Large intestine (tissue), 3 donors: ENCODE measurements at regions not wholly inside any gene's neighbourhood (a gene's known extent, or its start where the extent isn't known, plus 50 kb on each side); places are given as distances from the start of the nearest gene placed in this dataset.

Source experiments
- DNase-seq, 2 donors: peaks; one replicate each; pipeline versions ENCODE4 v3.0.0 to v3.0.0-alpha.2; 2013
- H3K27ac ChIP-seq: one replicate; pipeline ENCODE4 v1.5.1; 2013; ENCODE audit warnings: low read length
- H3K27me3 ChIP-seq: 2 replicates; pipeline ENCODE4 v1.6.1; 2013; ENCODE audit warnings: low read length; ENCODE audit not compliant: control insufficient read depth, insufficient read depth
- H3K36me3 ChIP-seq: 2 replicates; pipeline ENCODE4 v1.6.1; 2013; ENCODE audit warnings: low read length; ENCODE audit not compliant: control insufficient read depth, insufficient read depth
- H3K4me1 ChIP-seq: one replicate; pipeline ENCODE4 v1.6.1; 2013; ENCODE audit warnings: low read length; ENCODE audit not compliant: control insufficient read depth, insufficient read depth
- H3K4me3 ChIP-seq: one replicate; pipeline ENCODE4 v1.5.1; 2013; ENCODE audit warnings: low read length
- H3K9me3 ChIP-seq: one replicate; pipeline ENCODE4 v1.6.1; 2013; ENCODE audit warnings: mild to moderate bottlenecking, low read depth, low read length, moderate library complexity; ENCODE audit not compliant: control insufficient read depth
- WGBS: methylation state at CpG from one replicate; pipeline ENCODE4 v1.1.5; 2013; ENCODE audit warnings: low lambda C conversion rate; ENCODE audit not compliant: insufficient coverage; 5-methylcytosine and 5-hydroxymethylcytosine counted together

DNA sequence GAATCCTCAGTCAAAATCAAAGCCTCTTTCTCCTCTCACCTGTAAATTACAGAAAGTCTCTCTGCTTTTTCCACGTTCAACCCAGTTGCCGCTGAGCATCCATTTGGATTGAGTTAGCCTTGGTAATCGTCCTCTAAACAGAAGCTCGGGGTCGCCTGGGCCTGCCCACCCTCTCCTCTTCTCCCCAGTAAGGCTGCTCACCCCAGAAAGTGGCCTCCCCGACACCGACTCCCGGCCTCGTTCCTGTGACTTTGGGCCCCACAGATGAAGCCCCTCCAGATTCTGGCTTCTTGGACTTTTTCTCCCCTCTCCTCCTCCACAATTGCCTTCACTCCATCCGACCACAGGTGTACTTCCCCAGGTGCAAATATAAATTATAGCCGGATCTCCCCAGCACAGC, 1500.0 kb downstream of the BRD1 start:
- Histone ChIP-seq H3K9me3 (no peaks in the 10 kb centered on the region), H3K36me3 (no peaks in the 10 kb centered on the region), H3K4me1 (no peaks in the 10 kb centered on the region), H3K27me3 (no peaks in the 10 kb centered on the region), H3K27ac (no peak overlapping the region), H3K4me3 (no peak overlapping the region)
- no peak for DNase-seq
- WGBS: no CpG with 5 or more reads among the region's 11 CpGs

DNA sequence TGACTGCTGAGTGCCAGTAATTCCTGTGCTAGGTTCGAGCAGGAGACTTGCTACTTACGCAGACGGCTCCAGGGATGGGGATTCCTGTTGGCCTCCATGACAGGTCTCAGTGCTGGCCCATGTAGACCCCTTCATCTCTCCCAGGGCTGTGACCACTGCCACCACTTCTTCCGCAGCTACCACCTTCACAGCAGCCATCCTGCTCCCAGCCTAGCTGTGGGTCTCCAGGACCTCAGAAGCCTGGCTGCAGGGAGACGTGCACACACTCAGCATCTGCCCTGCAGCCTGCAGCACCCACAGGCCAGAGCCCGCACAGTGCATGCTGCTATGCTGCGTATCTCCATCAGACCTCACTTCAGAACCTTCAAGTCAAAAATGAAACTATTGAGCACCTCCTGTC, 1503.9 kb downstream of the BRD1 start:
- Histone ChIP-seq H3K27me3 (no peaks in the 10 kb centered on the region), H3K4me1 (peaks cover 25% of the 10 kb centered on the region), H3K36me3 (no peaks in the 10 kb centered on the region), H3K9me3 (no peaks in the 10 kb centered on the region), H3K27ac (no peak overlapping the region), H3K4me3 (no peak overlapping the region)
- WGBS: no CpG with 5 or more reads among the region's 7 CpGs
- no peak for DNase-seq

DNA sequence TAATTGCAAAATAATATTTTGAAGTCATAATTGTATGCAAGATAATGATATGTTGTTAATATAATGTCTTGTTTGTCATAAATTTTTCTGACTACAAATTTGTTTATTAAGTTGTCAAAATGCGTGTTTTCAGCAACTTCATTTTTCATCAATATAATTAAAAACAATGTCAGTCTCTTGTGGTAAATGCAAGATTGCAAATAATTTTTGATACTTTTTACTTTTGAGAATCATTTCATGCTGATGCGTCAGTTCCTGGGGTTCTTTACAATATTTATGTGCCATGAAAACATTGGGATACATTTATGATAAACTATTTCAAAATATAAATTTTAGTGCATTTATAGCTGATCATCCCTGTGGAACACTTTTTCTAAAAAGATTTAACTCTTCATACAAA, 1504.8 kb downstream of the BRD1 start:
- WGBS: 93% methylated on average over 2 of the region's 2 CpGs

DNA sequence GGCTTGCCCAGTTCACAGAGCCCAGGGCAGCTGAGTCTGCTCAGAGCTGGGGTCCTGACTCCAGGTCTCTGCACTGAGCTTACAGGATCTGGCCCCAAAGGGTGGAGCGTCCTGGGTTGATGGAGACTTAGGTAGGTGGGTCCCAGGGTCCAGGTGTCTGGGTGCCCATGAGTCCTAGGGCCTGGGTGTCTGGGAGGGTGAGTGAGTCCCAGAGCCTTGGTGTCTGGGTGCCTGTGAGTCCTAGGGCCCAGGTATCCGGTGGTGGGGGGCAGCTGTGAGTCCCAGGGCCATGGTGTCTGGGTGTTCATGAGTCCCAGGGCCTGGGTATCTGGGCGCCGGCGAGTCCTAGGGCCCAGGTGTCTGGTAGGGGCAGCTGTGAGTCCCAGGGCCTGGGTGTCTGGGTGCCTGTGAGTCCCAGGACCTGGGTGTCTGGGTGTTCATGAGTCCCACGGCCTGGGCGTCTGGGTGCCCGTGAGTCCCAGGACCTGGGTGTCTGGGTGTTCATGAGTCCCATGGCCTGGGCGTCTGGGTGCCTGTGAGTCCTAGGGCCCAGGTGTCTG, 1505.6 kb downstream of the BRD1 start:
- DNase-seq: no peak
- H3K27me3 ChIP-seq: no peaks in the 10 kb centered on the region
- H3K36me3 ChIP-seq: no peaks in the 10 kb centered on the region
- peak overlapping the region; percentile 62 for H3K27ac ChIP-seq
- no peak overlapping the region for H3K4me3 ChIP-seq
- H3K4me1 ChIP-seq: peaks cover 25% of the 10 kb centered on the region
- WGBS: no CpG with 5 or more reads among the region's 9 CpGs
- no peaks in the 10 kb centered on the region for H3K9me3 ChIP-seq

More for the DNA sequence above, 1504.8 kb downstream of the BRD1 start:
- Histone ChIP-seq H3K9me3 (no peaks in the 10 kb centered on the region), H3K27me3 (no peaks in the 10 kb centered on the region), H3K27ac (no peak overlapping the region), H3K36me3 (no peaks in the 10 kb centered on the region), H3K4me3 (no peak overlapping the region), H3K4me1 (peaks cover 25% of the 10 kb centered on the region)
- no peak for DNase-seq

DNA sequence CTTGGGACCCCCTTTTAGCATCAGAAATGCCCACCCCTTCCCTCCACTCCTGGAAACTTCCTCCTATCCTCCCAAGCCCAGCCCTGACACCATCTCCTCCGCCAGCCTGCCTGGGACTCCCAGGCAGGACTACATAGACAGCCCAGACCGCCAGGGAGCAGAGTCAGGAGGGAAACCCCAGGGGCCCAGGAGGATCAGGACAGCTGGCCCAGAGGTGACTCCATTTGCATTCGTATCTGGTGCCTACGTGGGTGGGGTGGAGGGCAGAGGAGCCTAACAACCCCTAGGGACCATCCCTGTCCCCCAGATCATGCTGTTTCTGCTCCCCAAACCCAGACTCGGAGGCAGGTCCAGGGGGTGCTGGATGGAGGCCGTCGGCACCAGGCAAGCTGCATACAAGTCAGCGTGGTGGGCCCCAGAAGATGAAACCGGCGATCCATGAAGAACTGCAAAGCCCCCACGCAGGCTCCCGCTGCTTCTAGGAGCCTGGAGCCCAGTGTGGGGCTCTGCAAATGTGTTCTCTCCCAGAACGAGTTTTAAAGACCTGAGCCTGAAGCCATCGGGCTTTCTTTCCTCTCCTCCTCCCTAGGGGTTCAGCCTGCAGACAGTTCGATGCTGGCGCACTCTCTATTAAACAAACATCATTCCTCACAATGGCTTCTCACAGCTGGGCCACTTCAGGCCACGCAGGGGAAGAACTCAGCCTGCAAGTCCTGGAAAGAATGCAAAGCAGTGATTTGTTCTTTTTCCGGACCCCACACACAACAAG, 1506.8 kb downstream of the BRD1 start:
- no CpG with 5 or more reads among the region's 18 CpGs for WGBS

DNA sequence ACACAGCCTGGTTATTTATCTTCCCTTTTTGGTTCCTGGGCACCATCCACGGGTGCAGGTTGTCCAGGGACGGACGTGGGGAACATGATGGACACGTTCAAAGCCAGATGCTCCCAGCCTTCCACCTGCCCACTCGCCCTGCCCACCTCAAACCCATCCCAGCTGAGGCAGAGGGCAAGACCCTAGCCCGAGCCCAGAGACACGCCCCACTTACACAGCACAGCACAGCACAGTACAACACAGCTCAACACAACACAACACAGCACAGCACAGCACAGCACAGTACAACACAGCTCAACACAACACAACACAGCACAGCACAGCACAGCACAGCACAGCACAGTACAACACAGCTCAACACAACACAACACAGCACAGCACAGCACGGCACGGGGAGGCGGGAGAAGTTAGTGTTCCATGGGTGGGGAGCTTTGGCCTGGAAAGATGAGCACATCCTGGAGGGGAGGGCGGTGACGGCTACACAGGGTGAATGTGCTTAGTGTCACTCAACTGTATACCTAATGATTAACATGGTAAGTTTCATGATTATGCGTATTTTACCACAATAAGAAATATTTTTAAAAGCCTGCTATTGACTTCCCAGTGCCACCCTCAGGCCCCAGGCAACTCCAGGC, 1507.5 kb downstream of the BRD1 start:
- peaks cover 25% of the 10 kb centered on the region for H3K4me1 ChIP-seq
- DNase-seq: peak; percentile 56 to 61
- H3K27ac ChIP-seq: peak overlapping the region; percentile 78
- WGBS: no CpG with 5 or more reads among the region's 13 CpGs
- H3K4me3 ChIP-seq: no peak overlapping the region
- H3K9me3 ChIP-seq: no peaks in the 10 kb centered on the region
- H3K36me3 ChIP-seq: no peaks in the 10 kb centered on the region
- no peaks in the 10 kb centered on the region for H3K27me3 ChIP-seq

More for the DNA sequence above, 1506.8 kb downstream of the BRD1 start:
- Histone ChIP-seq H3K27me3 (no peaks in the 10 kb centered on the region), H3K4me1 (peaks cover 25% of the 10 kb centered on the region), H3K27ac (peak overlapping the region; percentile 78), H3K36me3 (no peaks in the 10 kb centered on the region), H3K9me3 (no peaks in the 10 kb centered on the region), H3K4me3 (no peak overlapping the region)
- DNase-seq: peak; percentile 31 to 40

DNA sequence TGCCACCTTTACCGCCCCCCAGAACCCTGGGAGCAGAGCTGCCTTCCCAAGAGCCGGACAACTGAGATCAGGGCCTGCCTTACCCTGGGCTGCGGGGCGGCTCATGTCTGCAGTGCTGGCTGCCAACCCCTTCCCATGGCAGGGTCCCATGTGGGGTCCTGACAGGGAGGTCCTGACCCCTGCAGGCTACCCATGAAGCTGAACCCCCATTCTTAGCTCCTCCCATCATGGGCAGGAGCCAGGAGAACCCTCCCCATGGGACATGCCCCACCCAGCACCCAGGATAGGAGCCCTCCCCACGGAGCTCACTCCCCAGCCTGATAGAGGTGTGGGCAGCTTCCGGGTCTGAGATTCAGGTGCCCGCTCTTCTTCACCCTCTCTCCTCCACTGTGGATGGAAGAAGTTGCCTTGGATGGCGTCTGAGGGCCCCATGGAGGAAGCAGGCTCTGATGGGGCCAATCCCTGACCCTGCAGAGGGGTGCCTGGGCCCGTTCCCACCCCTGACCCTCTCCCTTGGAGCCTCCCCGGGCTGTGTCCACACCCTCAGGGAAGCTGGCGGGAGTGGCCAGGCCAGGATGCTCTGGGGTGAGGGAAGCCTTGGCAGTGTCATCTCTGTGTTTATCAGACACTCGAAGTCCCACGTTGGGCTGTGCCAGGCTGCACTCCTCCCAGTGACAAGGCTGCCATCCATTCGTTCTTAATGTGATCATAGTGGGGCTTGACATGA, 1508.2 kb downstream of the BRD1 start:
- Histone ChIP-seq H3K4me1 (peaks cover 25% of the 10 kb centered on the region), H3K4me3 (no peak overlapping the region), H3K36me3 (no peaks in the 10 kb centered on the region), H3K27ac (peak overlapping the region; percentile 78), H3K9me3 (no peaks in the 10 kb centered on the region), H3K27me3 (no peaks in the 10 kb centered on the region)
- 100% methylated on average over 1 of the region's 14 CpGs for WGBS
- no peak for DNase-seq

DNA sequence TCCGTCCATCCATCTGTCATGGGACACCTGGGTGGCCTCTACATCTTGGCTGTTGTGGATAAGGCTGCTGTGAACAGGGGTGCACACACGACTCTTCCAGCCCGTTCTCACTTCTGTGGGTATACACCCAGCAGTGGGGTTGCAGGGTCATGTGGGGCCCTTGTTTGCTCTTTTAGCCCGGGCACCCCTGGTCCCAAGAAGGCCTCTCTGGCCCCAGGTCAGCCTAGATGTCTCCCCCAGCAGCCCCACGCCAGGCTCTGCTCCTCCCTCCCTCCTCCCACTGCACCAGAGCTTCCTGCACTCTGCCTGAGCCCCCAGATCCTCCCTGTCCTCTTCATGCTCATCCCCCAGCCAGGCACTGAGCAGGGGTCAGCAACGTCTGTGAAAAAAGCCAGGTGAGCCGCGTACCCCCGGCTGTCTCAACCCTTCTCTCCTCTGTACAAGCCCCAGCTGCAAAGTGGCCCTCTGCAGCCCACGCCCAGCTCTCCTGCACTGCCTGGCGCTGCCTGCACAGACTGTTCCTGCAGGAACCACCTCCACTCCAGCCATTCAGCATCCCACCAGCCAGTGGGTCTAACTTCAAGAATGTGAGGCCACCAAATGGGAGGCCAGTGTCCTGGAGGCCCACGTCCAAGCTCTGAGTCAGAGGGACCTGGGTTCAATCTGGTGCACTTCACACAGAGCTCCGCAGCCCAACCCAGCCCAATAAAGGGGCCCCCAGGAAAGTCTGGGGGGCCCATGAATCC, 1508.9 kb downstream of the BRD1 start:
- Histone ChIP-seq H3K4me3 (no peak overlapping the region), H3K27ac (no peak overlapping the region), H3K4me1 (peaks cover 25% of the 10 kb centered on the region), H3K9me3 (no peaks in the 10 kb centered on the region), H3K36me3 (no peaks in the 10 kb centered on the region), H3K27me3 (no peaks in the 10 kb centered on the region)
- WGBS: no CpG with 5 or more reads among the region's 13 CpGs
- no peak for DNase-seq

DNA sequence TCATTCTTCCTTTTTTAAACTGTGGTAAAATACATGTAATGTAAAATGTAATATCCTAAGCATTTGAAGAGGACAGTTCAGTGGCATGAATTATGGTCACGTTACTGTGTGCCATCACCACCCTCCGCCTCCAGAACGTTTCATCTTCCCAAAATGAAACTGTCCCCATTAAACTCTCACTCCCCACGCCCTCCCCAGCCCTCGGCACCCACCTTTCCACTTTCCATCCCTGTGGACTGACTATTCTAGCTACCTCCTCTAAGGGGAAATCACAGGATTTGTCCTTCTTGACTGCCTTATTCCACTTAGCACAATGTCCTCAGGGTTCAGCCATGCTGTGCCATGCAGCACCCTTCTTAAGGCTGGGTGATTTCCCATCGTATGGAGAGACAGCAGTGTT, 1509.5 kb downstream of the BRD1 start:
- no CpG with 5 or more reads among the region's 6 CpGs for WGBS
- Histone ChIP-seq H3K27ac (no peak overlapping the region), H3K4me1 (peaks cover 25% of the 10 kb centered on the region), H3K9me3 (no peaks in the 10 kb centered on the region), H3K27me3 (no peaks in the 10 kb centered on the region), H3K36me3 (no peaks in the 10 kb centered on the region), H3K4me3 (no peak overlapping the region)
- no peak for DNase-seq
